ENCODE measurements at regions not wholly inside any gene's neighbourhood (a gene's known extent, or its start where the extent isn't known, plus 50 kb on each side); places are given as distances from the start of the nearest gene placed in this dataset.
"Not testable (repeated sequence)": the region's sequence is repeated elsewhere in the genome, so short reads cannot be mapped to it uniquely, and the experiment has no call there.

- no peak for DNase-seq (ENCODE audit: low read depth in 2 of 2)
These were observed 156.3 kb upstream of the MVB12B start for GRCh38 chr9:126170286-126170823.

GRCh38 chr9:126171641-126172040, 155.0 kb upstream of the MVB12B start:
- DNase-seq (ENCODE audit: low read depth in 2 of 2) = no peak

GRCh38 chr9:126173401-126173800, 153.2 kb upstream of the MVB12B start:
- no peak for DNase-seq (ENCODE audit: low read depth in 2 of 2)

- DNase-seq (ENCODE audit: low read depth in 2 of 2) = no peak
These were observed 152.7 kb upstream of the MVB12B start for GRCh38 chr9:126173929-126174328.

GRCh38 chr9:126183266-126183665, 143.4 kb upstream of the MVB12B start:
- no peak for DNase-seq (ENCODE audit: low read depth in 2 of 2)

GRCh38 chr9:126190994-126191393, 135.6 kb upstream of the MVB12B start:
- DNase-seq (ENCODE audit: low read depth in 2 of 2) = not testable (repeated sequence)

- DNase-seq (ENCODE audit: low read depth in 2 of 2) = no peak
These were observed 127.8 kb upstream of the MVB12B start for GRCh38 chr9:126198854-126199253.

- no peak for DNase-seq (ENCODE audit: low read depth in 2 of 2)
These were observed 123.3 kb upstream of the MVB12B start for GRCh38 chr9:126203313-126203712.

GRCh38 chr9:126204197-126204596, 122.4 kb upstream of the MVB12B start:
- no peak for DNase-seq (ENCODE audit: low read depth in 2 of 2)

GRCh38 chr9:126204708-126205225, 121.9 kb upstream of the MVB12B start:
- DNase-seq (ENCODE audit: low read depth in 2 of 2) = no peak

- DNase-seq (ENCODE audit: low read depth in 2 of 2) = no peak
These were observed 121.4 kb upstream of the MVB12B start for GRCh38 chr9:126205265-126205664.

- DNase-seq (ENCODE audit: low read depth in 2 of 2) = no peak
These were observed 120.7 kb upstream of the MVB12B start for GRCh38 chr9:126205845-126206498.

- no peak for DNase-seq (ENCODE audit: low read depth in 2 of 2)
These were observed 119.4 kb upstream of the MVB12B start for GRCh38 chr9:126207256-126207655.

- DNase-seq (ENCODE audit: low read depth in 2 of 2) = no peak
These were observed 118.3 kb upstream of the MVB12B start for GRCh38 chr9:126208216-126208758.

- DNase-seq (ENCODE audit: low read depth in 2 of 2) = no peak
These were observed 115.1 kb upstream of the MVB12B start for GRCh38 chr9:126211441-126212074.

- no peak for DNase-seq (ENCODE audit: low read depth in 2 of 2)
These were observed 111.1 kb upstream of the MVB12B start for GRCh38 chr9:126215486-126215885.

- DNase-seq (ENCODE audit: low read depth in 2 of 2) = no peak
These were observed 109.8 kb upstream of the MVB12B start for GRCh38 chr9:126216826-126217225.

GRCh38 chr9:126217250-126217653, 109.4 kb upstream of the MVB12B start:
- DNase-seq (ENCODE audit: low read depth in 2 of 2) = no peak

- DNase-seq (ENCODE audit: low read depth in 2 of 2) = no peak
These were observed 108.8 kb upstream of the MVB12B start for GRCh38 chr9:126217797-126218196.

GRCh38 chr9:126218359-126219125, 108.1 kb upstream of the MVB12B start:
- no peak for DNase-seq (ENCODE audit: low read depth in 2 of 2)

- no peak for DNase-seq (ENCODE audit: low read depth in 2 of 2)
These were observed 107.5 kb upstream of the MVB12B start for GRCh38 chr9:126219166-126219565.

- DNase-seq (ENCODE audit: low read depth in 2 of 2) = no peak
These were observed 107.0 kb upstream of the MVB12B start for GRCh38 chr9:126219648-126220063.

Data from stimulated activated CD4-positive, alpha-beta T cell treated with anti-CD3 and anti-CD28 coated beads, Interleukin-15, amount 100 ng/mL, for 48 hours (primary cell).